ENCODE measurements at regions not wholly inside any gene's neighbourhood (a gene's known extent, or its start where the extent isn't known, plus 50 kb on each side); places are given as distances from the start of the nearest gene placed in this dataset.

DNA sequence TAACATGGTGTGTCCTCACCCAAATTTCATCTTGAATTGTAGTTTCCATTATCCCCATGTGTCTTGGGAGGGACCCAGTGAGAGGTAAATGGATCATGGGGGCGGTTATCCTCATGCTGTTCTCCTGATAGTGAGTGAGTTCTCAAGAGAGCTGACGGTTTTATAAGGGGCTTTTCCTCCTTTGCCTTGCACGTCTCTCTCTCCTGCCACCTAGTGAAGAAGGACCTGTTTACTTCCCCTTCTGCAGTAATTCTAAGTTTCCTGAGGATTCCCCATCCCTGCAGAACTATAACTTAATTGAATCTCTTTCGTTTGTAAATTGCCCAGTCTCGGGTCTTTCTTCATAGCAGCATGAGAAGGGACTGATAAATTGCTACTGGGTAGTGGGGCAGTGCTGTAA is 789.3 kb downstream of the FRK start:
- Histone ChIP-seq H4K20me1 (replicated peaks; ENCODE audit: control insufficient read depth, insufficient read depth, low read length) (no peaks in the 10 kb centered on the region), H3K27me3 (ENCODE audit: control insufficient read depth in 2 of 2, insufficient read depth in 2 of 2, low read length in 2 of 2) (no peaks in the 10 kb centered on the region), H3K9me3 (replicated peaks; ENCODE audit: control insufficient read depth, insufficient read depth, low read depth, low read length) (no peaks in the 10 kb centered on the region), H3K4me2 (ENCODE audit: insufficient read depth, low read length) (no peak overlapping the region), H3K9ac (ENCODE audit: insufficient read depth in 1 of 2, low read depth in 2 of 2, low read length in 2 of 2) (no peak overlapping the region), H3K4me3 (no peak overlapping the region), H3K36me3 (ENCODE audit: control insufficient read depth, insufficient read depth, low read length) (no peaks in the 10 kb centered on the region), H2AFZ (ENCODE audit: low read depth, low read length) (no peak overlapping the region), H3K27ac (ENCODE audit: extremely low read depth, low read depth, low read length) (no peak overlapping the region), H3K9me1 (ENCODE audit: control insufficient read depth, insufficient read depth, low read length) (no peaks in the 10 kb centered on the region), H3K79me2 (ENCODE audit: control insufficient read depth, insufficient read depth, low read length) (no peaks in the 10 kb centered on the region), H3K4me1 (replicated peaks in 1 of 2; ENCODE audit: control insufficient read depth in 2 of 2, insufficient read depth in 2 of 2, low read length in 2 of 2) (no peaks in the 10 kb centered on the region)
- 0% methylated on average over 5 of the region's 5 CpGs for WGBS (ENCODE audit: insufficient coverage, low coverage, missing lambda C conversion rate)
- ChIA-PET POLR2A (no interaction called here), CTCF (ENCODE audit: low intra/inter-chr PET ratio) (no interaction called here)
- in situ Hi-C loops (cut with MboI) (no loop called here), intact Hi-C loops (cut with micrococcal nuclease) (no loop called here)
- no peak for DNase-seq (ENCODE audit: extremely low read depth in 1 of 4, low spot score in 3 of 4)
- FAIRE-seq = no peak
- no peak for ATAC-seq
- TF ChIP-seq HNRNPLL (IDR thresholded peaks at IDR 0.05; ENCODE audit: low read depth, low read length, poor library complexity, severe bottlenecking) (no peak), DACH1 (IDR thresholded peaks at IDR 0.05; ENCODE audit: partially characterized antibody) (no peak), SRSF9 (IDR thresholded peaks at IDR 0.05; ENCODE audit: borderline replicate concordance, low read depth, low read length) (no peak), HDAC8 (tag; IDR thresholded peaks at IDR 0.05) (no peak), PCBP2 (IDR thresholded peaks at IDR 0.05; ENCODE audit: low read depth, low read length, poor library complexity, severe bottlenecking) (no peak), TBP (optimal IDR thresholded peaks at IDR 0.05; ENCODE audit: low read depth, low read length) (no peak), CREBBP (IDR thresholded peaks at IDR 0.05; ENCODE audit: low read depth, low read length) (no peak), RCOR1 (IDR thresholded peaks at IDR 0.05; ENCODE audit: borderline replicate concordance in 1 of 2, low read depth in 2 of 2, low read length in 2 of 2) (no peak), POLR3G (IDR thresholded peaks at IDR 0.05; ENCODE audit: extremely low read depth, insufficient read length, insufficient replicate concordance) (no peak), MITF (IDR thresholded peaks at IDR 0.05) (no peak), SNIP1 (IDR thresholded peaks at IDR 0.05; ENCODE audit: low read depth) (no peak)
- TF ChIP-seq, protein P1, sequence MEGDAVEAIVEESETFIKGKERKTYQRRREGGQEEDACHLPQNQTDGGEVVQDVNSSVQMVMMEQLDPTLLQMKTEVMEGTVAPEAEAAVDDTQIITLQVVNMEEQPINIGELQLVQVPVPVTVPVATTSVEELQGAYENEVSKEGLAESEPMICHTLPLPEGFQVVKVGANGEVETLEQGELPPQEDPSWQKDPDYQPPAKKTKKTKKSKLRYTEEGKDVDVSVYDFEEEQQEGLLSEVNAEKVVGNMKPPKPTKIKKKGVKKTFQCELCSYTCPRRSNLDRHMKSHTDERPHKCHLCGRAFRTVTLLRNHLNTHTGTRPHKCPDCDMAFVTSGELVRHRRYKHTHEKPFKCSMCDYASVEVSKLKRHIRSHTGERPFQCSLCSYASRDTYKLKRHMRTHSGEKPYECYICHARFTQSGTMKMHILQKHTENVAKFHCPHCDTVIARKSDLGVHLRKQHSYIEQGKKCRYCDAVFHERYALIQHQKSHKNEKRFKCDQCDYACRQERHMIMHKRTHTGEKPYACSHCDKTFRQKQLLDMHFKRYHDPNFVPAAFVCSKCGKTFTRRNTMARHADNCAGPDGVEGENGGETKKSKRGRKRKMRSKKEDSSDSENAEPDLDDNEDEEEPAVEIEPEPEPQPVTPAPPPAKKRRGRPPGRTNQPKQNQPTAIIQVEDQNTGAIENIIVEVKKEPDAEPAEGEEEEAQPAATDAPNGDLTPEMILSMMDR (IDR thresholded peaks at IDR 0.05 in 2 of 3, conservative IDR thresholded peaks at IDR 0.05 in 1 of 3; ENCODE audit: insufficient read depth in 2 of 3, low read depth in 1 of 3, low read length in 3 of 3) = no peak
- BruUV-seq (replicated peaks) = no TSS peak

All from K562 (cell line).